ENCODE measurements at regions not wholly inside any gene's neighbourhood (a gene's known extent, or its start where the extent isn't known, plus 50 kb on each side); places are given as distances from the start of the nearest gene placed in this dataset.

GRCh38 chrX:74160358-74160757 lies 143.6 kb upstream of the ZCCHC13 start:
- Histone ChIP-seq H3F3A (ENCODE audit: control insufficient read depth, insufficient read depth) (no peaks in the 10 kb centered on the region), H3K9me3 (ENCODE audit: control insufficient read depth, insufficient read depth, low read length) (no peaks in the 10 kb centered on the region), H3K27me3 (ENCODE audit: control insufficient read depth, low read length) (no peaks in the 10 kb centered on the region), H3K4me2 (ENCODE audit: low read length) (no peak overlapping the region), H4K20me1 (ENCODE audit: control insufficient read depth, insufficient read depth, low read depth, low read length) (no peaks in the 10 kb centered on the region), H3K79me2 (ENCODE audit: control insufficient read depth, low read length) (no peaks in the 10 kb centered on the region), H3K36me3 (ENCODE audit: control insufficient read depth, low read length) (no peaks in the 10 kb centered on the region), H3K9me2 (replicated peaks; ENCODE audit: control insufficient read depth, low read length) (no peaks in the 10 kb centered on the region), H3K4me1 (ENCODE audit: control insufficient read depth, low read length) (no peaks in the 10 kb centered on the region), H3K27ac (ENCODE audit: low read depth, low read length) (no peak overlapping the region), H3K4me3 (ENCODE audit: low read length) (no peak overlapping the region)
- TF ChIP-seq CTCF (IDR thresholded peaks at IDR 0.05; ENCODE audit: low read depth, low read length, poor library complexity, severe bottlenecking) (no peak), EZH2phosphoT487 (IDR thresholded peaks at IDR 0.05; ENCODE audit: borderline replicate concordance, low read length) (no peak)

- H3K9me2 ChIP-seq (replicated peaks; ENCODE audit: control insufficient read depth, low read length), result no peaks in the 10 kb centered on the region
- no peaks in the 10 kb centered on the region for H3K9me3 ChIP-seq (ENCODE audit: control insufficient read depth, insufficient read depth, low read length)
- no peak overlapping the region for H3K4me2 ChIP-seq (ENCODE audit: low read length)
- H3F3A ChIP-seq (ENCODE audit: control insufficient read depth, insufficient read depth), result no peaks in the 10 kb centered on the region
- H3K27me3 ChIP-seq (ENCODE audit: control insufficient read depth, low read length), result no peaks in the 10 kb centered on the region
- H3K27ac ChIP-seq (ENCODE audit: low read depth, low read length), result no peak overlapping the region
- no peaks in the 10 kb centered on the region for H4K20me1 ChIP-seq (ENCODE audit: control insufficient read depth, insufficient read depth, low read depth, low read length)
- H3K4me3 ChIP-seq (ENCODE audit: low read length), result no peak overlapping the region
- H3K79me2 ChIP-seq (ENCODE audit: control insufficient read depth, low read length), result no peaks in the 10 kb centered on the region
- no peaks in the 10 kb centered on the region for H3K4me1 ChIP-seq (ENCODE audit: control insufficient read depth, low read length)
- no peaks in the 10 kb centered on the region for H3K36me3 ChIP-seq (ENCODE audit: control insufficient read depth, low read length)
- no peak for TF ChIP-seq CTCF (IDR thresholded peaks at IDR 0.05; ENCODE audit: low read depth, low read length, poor library complexity, severe bottlenecking)
- no peak for TF ChIP-seq EZH2phosphoT487 (IDR thresholded peaks at IDR 0.05; ENCODE audit: borderline replicate concordance, low read length)
These were observed 156.5 kb upstream of the ZCCHC13 start for GRCh38 chrX:74147439-74147838.

DNA sequence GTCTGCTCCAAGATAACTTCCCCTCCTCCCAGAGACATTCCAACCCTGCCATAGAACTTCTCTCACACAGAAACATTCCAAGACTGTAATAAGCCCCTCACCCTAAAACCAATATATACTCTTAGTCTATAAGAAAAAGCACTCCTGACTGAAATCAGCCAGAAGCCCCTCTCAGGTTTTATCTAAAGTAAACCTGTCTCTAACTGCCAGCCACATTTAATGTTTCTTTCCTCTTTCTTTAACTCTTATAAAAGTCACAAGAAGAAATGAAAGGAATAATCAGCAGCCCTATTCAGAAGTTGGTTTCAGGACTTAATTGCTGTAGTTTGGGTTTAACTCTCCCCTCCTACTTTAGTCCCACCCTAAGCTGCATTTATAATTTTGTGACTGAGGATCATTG lies 165.0 kb upstream of the ZCCHC13 start:
- H3K27ac ChIP-seq (ENCODE audit: low read depth, low read length), result no peak overlapping the region
- no peak overlapping the region for H3K4me3 ChIP-seq (ENCODE audit: low read length)
- H3K9me2 ChIP-seq (replicated peaks; ENCODE audit: control insufficient read depth, low read length), result no peaks in the 10 kb centered on the region

More for the DNA sequence above, 165.0 kb upstream of the ZCCHC13 start:
- H3F3A ChIP-seq (ENCODE audit: control insufficient read depth, insufficient read depth), result no peaks in the 10 kb centered on the region
- H3K79me2 ChIP-seq (ENCODE audit: control insufficient read depth, low read length), result no peaks in the 10 kb centered on the region
- H3K4me2 ChIP-seq (ENCODE audit: low read length), result no peak overlapping the region
- no peaks in the 10 kb centered on the region for H3K27me3 ChIP-seq (ENCODE audit: control insufficient read depth, low read length)
- H3K9me3 ChIP-seq (ENCODE audit: control insufficient read depth, insufficient read depth, low read length), result no peaks in the 10 kb centered on the region
- H3K36me3 ChIP-seq (ENCODE audit: control insufficient read depth, low read length), result no peaks in the 10 kb centered on the region
- H3K4me1 ChIP-seq (ENCODE audit: control insufficient read depth, low read length), result no peaks in the 10 kb centered on the region
- no peak for TF ChIP-seq CTCF (IDR thresholded peaks at IDR 0.05; ENCODE audit: low read depth, low read length, poor library complexity, severe bottlenecking)
- TF ChIP-seq EZH2phosphoT487 (IDR thresholded peaks at IDR 0.05; ENCODE audit: borderline replicate concordance, low read length), result no peak
- H4K20me1 ChIP-seq (ENCODE audit: control insufficient read depth, insufficient read depth, low read depth, low read length), result no peaks in the 10 kb centered on the region

All from DOHH2 (cell line).